Loucy (cell line): ENCODE measurements at regions not wholly inside any gene's neighbourhood (a gene's known extent, or its start where the extent isn't known, plus 50 kb on each side); places are given as distances from the start of the nearest gene placed in this dataset.

Experiments used
- H2AFZ ChIP-seq: fragments of 200-600 bp; sonication (generic); 2 replicates; pipeline ENCODE4 v1.6.0; 2016; ENCODE audit warnings: antibody characterized with exemption, mild to moderate bottlenecking, low read length, moderate library complexity
- H3F3A ChIP-seq: fragments of 200-600 bp; 2 replicates; pipeline ENCODE4 v1.6.0; 2016; ENCODE audit warnings: antibody characterized with exemption, low read depth, mild to moderate bottlenecking
- H3K27me3 ChIP-seq: fragments of 200-600 bp; sonication (generic); 2 replicates; pipeline ENCODE4 v1.6.1; 2014; ENCODE audit warnings: low read length, mild to moderate bottlenecking; ENCODE audit not compliant: insufficient read depth, poor library complexity, severe bottlenecking
- H3K36me3 ChIP-seq: fragments of 200-600 bp; sonication (generic); 2 replicates; pipeline ENCODE4 v1.6.1; 2016; ENCODE audit warnings: low read length; ENCODE audit not compliant: insufficient read depth
- H3K4me1 ChIP-seq: fragments of 200-600 bp; sonication (generic); 2 replicates; pipeline ENCODE4 v1.5.1; 2014; ENCODE audit warnings: low read length, mild to moderate bottlenecking; ENCODE audit not compliant: insufficient read depth, poor library complexity, severe bottlenecking
- H3K4me2 ChIP-seq: fragments of 200-600 bp; sonication (generic); 2 replicates; pipeline ENCODE4 v1.6.0; 2014; ENCODE audit warnings: antibody characterized with exemption, low read length, low read depth, mild to moderate bottlenecking; ENCODE audit not compliant: poor library complexity, severe bottlenecking
- H3K4me3 ChIP-seq: fragments of 200-600 bp; sonication (generic); 2 replicates; pipeline ENCODE4 v1.5.1; 2014; ENCODE audit warnings: low read length, mild to moderate bottlenecking, mixed read lengths; ENCODE audit not compliant: poor library complexity, severe bottlenecking
- H3K79me2 ChIP-seq: fragments of 200-600 bp; sonication (generic); 2 replicates; pipeline ENCODE4 v1.6.1; 2014; ENCODE audit warnings: low read length; ENCODE audit not compliant: insufficient read depth
- H3K9ac ChIP-seq: fragments of 200-600 bp; sonication (generic); 2 replicates; pipeline ENCODE4 v1.6.0; 2014; ENCODE audit warnings: mild to moderate bottlenecking, low read depth, low read length, moderate library complexity; ENCODE audit not compliant: poor library complexity, severe bottlenecking
- H3K9me2 ChIP-seq: fragments of 200-600 bp; sonication (generic); replicated peaks from 2 replicates; pipeline ENCODE4 v1.6.1; 2016; ENCODE audit warnings: low read depth, low read length, mixed read lengths
- H3K9me3 ChIP-seq: fragments of 200-600 bp; sonication (generic); 2 replicates; pipeline ENCODE4 v1.6.1; 2014; ENCODE audit warnings: mild to moderate bottlenecking, antibody characterized with exemption, low read length, low read depth; ENCODE audit not compliant: insufficient read depth
- H4K20me1 ChIP-seq: fragments of 200-600 bp; sonication (generic); 2 replicates; pipeline ENCODE4 v1.6.0; 2014; ENCODE audit warnings: antibody characterized with exemption, low read length, mild to moderate bottlenecking; ENCODE audit not compliant: insufficient read depth, poor library complexity, severe bottlenecking
- EZH2phosphoT487 ChIP-seq: fragments of 200-600 bp; IDR thresholded peaks from 2 replicates; pipeline ENCODE4 v1.6.1; 2018; ENCODE audit warnings: antibody characterized with exemption, mild to moderate bottlenecking, moderate library complexity, borderline replicate concordance
- TF ChIP-seq, protein P1 (sequence below): fragments of 200-600 bp; sonication (generic); conservative IDR thresholded peaks from 2 replicates; pipeline ENCODE4 v1.5.1; 2014; ENCODE audit warnings: mild to moderate bottlenecking, antibody characterized with exemption, low read length

- H4K20me1 ChIP-seq = no peaks in the 10 kb centered on the region
- H3K4me1 ChIP-seq = no peaks in the 10 kb centered on the region
- H3K9me3 ChIP-seq = no peaks in the 10 kb centered on the region
- no peak overlapping the region for H2AFZ ChIP-seq
- no peaks in the 10 kb centered on the region for H3K27me3 ChIP-seq
- no peak overlapping the region for H3K4me3 ChIP-seq
- no peaks in the 10 kb centered on the region for H3F3A ChIP-seq
- TF ChIP-seq, protein P1, sequence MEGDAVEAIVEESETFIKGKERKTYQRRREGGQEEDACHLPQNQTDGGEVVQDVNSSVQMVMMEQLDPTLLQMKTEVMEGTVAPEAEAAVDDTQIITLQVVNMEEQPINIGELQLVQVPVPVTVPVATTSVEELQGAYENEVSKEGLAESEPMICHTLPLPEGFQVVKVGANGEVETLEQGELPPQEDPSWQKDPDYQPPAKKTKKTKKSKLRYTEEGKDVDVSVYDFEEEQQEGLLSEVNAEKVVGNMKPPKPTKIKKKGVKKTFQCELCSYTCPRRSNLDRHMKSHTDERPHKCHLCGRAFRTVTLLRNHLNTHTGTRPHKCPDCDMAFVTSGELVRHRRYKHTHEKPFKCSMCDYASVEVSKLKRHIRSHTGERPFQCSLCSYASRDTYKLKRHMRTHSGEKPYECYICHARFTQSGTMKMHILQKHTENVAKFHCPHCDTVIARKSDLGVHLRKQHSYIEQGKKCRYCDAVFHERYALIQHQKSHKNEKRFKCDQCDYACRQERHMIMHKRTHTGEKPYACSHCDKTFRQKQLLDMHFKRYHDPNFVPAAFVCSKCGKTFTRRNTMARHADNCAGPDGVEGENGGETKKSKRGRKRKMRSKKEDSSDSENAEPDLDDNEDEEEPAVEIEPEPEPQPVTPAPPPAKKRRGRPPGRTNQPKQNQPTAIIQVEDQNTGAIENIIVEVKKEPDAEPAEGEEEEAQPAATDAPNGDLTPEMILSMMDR = no peak
- no peak for TF ChIP-seq EZH2phosphoT487
- H3K9me2 ChIP-seq = no peaks in the 10 kb centered on the region
- H3K36me3 ChIP-seq = no peaks in the 10 kb centered on the region
- no peaks in the 10 kb centered on the region for H3K79me2 ChIP-seq
- no peak overlapping the region for H3K4me2 ChIP-seq
- H3K9ac ChIP-seq = no peak overlapping the region
These were observed 84.9 kb upstream of the ZDHHC17 start for GRCh38 chr12:76678992-76679391.

DNA sequence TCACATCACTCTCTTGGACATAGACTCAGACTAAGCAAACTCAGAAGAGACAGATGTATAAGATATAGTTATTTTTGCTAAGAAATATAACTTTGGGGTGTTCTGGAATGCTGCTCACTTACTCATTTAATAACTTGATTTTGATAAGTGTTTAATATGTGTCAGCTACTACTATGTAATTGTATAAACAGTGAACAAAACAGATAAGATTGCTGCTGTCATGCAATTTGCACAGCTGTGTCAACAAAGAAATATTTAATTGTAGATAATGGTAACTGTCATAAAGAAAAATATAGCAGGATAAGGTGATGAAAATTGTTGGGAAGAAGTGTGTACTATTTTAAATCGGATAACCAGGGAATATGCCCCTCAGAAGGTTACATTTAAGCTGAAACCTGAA lies 84.1 kb upstream of the ZDHHC17 start:
- Histone ChIP-seq H3K9me2 (no peaks in the 10 kb centered on the region), H2AFZ (no peak overlapping the region), H3K9ac (no peak overlapping the region), H3K4me1 (no peaks in the 10 kb centered on the region), H3K27me3 (no peaks in the 10 kb centered on the region), H3K79me2 (no peaks in the 10 kb centered on the region), H3K9me3 (no peaks in the 10 kb centered on the region), H4K20me1 (no peaks in the 10 kb centered on the region), H3F3A (no peaks in the 10 kb centered on the region), H3K36me3 (no peaks in the 10 kb centered on the region), H3K4me2 (no peak overlapping the region), H3K4me3 (no peak overlapping the region)
- no peak for TF ChIP-seq EZH2phosphoT487
- TF ChIP-seq, protein P1 = no peak

DNA sequence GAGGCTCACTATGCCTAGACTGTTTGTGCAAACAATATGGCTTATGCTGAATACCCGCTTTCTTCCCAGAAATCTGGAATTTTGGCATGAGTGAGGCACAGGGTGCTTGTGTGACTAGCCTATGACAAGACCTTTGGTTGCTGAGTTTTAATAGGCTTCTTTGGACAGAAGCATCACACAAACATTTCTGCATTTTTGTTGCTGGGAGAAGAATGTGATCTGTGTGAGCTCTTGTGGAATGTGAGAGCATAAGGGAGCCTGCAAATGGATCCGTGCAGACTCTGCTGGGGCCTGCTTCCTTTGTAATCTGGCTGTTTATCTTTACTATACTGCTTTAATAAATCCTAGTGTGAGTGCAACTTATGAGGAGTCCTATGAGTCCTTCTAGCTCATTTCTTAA lies 83.0 kb upstream of the ZDHHC17 start:
- no peak overlapping the region for H3K9ac ChIP-seq
- no peak overlapping the region for H2AFZ ChIP-seq
- no peak overlapping the region for H3K4me2 ChIP-seq
- no peaks in the 10 kb centered on the region for H3F3A ChIP-seq
- TF ChIP-seq, protein P1 = no peak
- TF ChIP-seq EZH2phosphoT487 = no peak
- no peaks in the 10 kb centered on the region for H3K36me3 ChIP-seq
- H3K9me3 ChIP-seq = no peaks in the 10 kb centered on the region
- H3K4me3 ChIP-seq = no peak overlapping the region
- no peaks in the 10 kb centered on the region for H3K9me2 ChIP-seq
- H3K79me2 ChIP-seq = no peaks in the 10 kb centered on the region
- H3K4me1 ChIP-seq = no peaks in the 10 kb centered on the region
- no peaks in the 10 kb centered on the region for H4K20me1 ChIP-seq
- no peaks in the 10 kb centered on the region for H3K27me3 ChIP-seq
